GM19452 (cell line): ENCODE measurements at regions not wholly inside any gene's neighbourhood (a gene's known extent, or its start where the extent isn't known, plus 50 kb on each side); places are given as distances from the start of the nearest gene placed in this dataset.

Experiments
- ATAC-seq: cut with Tn5 transposase; IDR thresholded peaks from one replicate; pipeline ENCODE4 v1.9.1; 2021; ENCODE audit not compliant: unreplicated experiment

DNA sequence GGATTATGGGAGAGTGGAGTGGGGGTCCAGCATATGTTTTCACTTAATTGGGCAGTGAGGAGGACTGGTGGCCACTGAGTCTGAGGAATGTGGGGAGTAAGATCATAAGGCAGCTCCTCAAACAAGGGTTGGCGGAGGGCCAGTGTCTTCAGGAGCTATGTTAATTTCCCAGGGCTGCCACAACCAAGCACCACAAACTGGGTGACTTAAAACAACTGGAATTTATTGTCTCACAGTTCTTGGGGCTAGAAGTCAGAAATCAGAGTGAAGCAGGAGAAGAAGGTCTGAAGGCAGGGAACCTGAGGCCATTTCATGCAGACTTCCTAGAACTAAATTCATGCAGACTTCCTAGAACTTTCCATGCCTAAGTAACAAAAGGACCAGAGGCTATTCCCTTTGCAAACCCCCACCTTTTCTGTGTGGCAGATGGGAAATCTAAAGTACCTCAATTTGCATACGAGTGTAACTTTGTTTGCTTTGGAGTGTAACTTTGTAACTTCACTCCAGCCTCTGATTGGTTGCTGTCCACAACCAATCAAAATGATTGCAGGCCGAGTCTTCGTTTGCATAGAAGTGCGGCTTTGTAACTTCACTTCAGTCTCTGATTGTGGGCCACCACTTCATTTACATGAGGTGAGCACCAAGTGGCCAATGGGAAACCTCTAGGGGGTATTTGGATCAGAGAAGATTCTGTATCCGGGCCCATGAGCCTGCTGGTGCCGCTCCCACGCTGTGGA, 50.5 kb upstream of the ZBED5 start:
- no peak for ATAC-seq
